Left lung (tissue), 4 donors: ENCODE measurements at regions not wholly inside any gene's neighbourhood (a gene's known extent, or its start where the extent isn't known, plus 50 kb on each side); places are given as distances from the start of the nearest gene placed in this dataset.

Experiments used
- ATAC-seq: fragments of 200-7000 bp; cut with Tn5 transposase; one replicate; pipeline ENCODE4 v1.9.1; 2020; ENCODE audit warnings: moderate library complexity
- DNase-seq, 4 donors: peaks; one replicate each; pipeline ENCODE4 v3.0.0-alpha.2; 2013 to 2020
- H3K27ac ChIP-seq, 2 donors: fragments of 200-600 bp; sonication (generic) in 1 of 2; one replicate each; pipeline versions ENCODE4 v1.5.0 to v1.8.0; 2020 to 2021
- H3K27me3 ChIP-seq, 2 donors: fragments of 200-600 bp; sonication (generic) in 1 of 2; one replicate each; pipeline versions ENCODE4 v1.5.0 to v1.8.0; 2020 to 2021
- H3K36me3 ChIP-seq, 2 donors: fragments of 200-600 bp; sonication (generic) in 1 of 2; one replicate each; pipeline versions ENCODE4 v1.5.0 to v1.8.0; 2020 to 2021
- H3K4me1 ChIP-seq, 2 donors: fragments of 200-600 bp; one replicate each; pipeline ENCODE4 v1.8.0; 2021
- H3K4me3 ChIP-seq, 2 donors: fragments of 200-600 bp; sonication (generic) in 1 of 2; one replicate each; pipeline versions ENCODE4 v1.5.0 to v1.8.0; 2020 to 2021; ENCODE audit warnings: mild to moderate bottlenecking in 1 of 2
- H3K9me3 ChIP-seq, 2 donors: fragments of 200-600 bp; sonication (generic) in 1 of 2; one replicate each; pipeline versions ENCODE4 v1.5.0 to v1.8.0; 2020 to 2021
- intact Hi-C, 2 donors: fragments of 100-400 bp; cut with DNase I; formaldehyde crosslinking; loops; one replicate each; pipeline versions ENCODE4 v1.11.2 to v1.14.2; 2022
- TF ChIP-seq, protein P1 (sequence below), 2 donors: fragments of 200-600 bp; sonication (generic) in 1 of 2; IDR thresholded peaks; one replicate each; pipeline versions ENCODE4 v1.5.0 to v1.8.0; 2021; ENCODE audit warnings: antibody characterized with exemption in 2 of 2
- donor health status: DM: no; HTN: yes; CAD: no.
- donor health status: DM: no; HTN: no; CAD: no.

DNA sequence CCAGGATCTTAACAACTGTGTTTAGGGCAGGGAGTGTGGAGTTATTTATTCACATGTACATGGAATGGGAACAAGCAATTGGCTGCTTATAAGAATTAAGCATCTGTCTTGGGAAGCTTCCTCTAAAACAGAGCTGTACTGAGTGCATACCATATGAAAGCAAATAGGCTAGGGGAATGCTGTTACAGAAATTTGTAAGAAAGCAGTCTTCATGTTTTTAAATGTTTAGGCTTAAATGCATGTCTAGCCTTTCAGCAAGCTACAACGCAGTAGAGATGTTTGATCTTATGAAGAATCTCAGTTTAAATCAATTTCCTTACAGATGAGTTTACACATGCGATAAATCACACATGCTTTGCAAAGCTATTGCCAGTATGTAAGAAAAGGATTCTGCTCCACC lies 123.1 kb upstream of the MID1 start:
- ATAC-seq: no peak
- intact Hi-C loops: no loop called here

DNA sequence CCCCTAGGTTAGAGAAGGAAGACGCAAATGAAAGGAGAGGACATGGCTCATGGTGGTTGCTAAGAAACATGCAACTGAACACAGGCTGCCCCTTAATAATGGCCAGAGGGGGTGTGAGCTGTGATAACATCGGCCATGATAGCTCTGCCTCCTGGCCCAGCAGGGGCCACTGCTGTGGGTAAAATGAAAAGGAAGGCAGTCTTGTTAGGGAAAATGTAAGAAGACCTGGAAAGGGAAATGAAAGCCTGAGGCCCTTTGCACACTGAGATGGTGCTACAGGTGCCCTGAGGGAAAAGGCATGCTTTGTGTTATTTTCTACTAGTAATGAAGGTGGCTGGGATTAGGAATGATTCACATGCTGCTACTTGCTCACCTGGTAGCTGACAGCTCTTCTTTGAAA lies 123.6 kb upstream of the MID1 start:
- Histone ChIP-seq H3K9me3 (no peaks in the 10 kb centered on the region), H3K36me3 (no peaks in the 10 kb centered on the region), H3K27me3 (no peaks in the 10 kb centered on the region), H3K27ac (no peak overlapping the region), H3K4me1 (no peaks in the 10 kb centered on the region), H3K4me3 (no peak overlapping the region)
- ATAC-seq (no peak), DNase-seq (no peak)
- TF ChIP-seq, protein P1, sequence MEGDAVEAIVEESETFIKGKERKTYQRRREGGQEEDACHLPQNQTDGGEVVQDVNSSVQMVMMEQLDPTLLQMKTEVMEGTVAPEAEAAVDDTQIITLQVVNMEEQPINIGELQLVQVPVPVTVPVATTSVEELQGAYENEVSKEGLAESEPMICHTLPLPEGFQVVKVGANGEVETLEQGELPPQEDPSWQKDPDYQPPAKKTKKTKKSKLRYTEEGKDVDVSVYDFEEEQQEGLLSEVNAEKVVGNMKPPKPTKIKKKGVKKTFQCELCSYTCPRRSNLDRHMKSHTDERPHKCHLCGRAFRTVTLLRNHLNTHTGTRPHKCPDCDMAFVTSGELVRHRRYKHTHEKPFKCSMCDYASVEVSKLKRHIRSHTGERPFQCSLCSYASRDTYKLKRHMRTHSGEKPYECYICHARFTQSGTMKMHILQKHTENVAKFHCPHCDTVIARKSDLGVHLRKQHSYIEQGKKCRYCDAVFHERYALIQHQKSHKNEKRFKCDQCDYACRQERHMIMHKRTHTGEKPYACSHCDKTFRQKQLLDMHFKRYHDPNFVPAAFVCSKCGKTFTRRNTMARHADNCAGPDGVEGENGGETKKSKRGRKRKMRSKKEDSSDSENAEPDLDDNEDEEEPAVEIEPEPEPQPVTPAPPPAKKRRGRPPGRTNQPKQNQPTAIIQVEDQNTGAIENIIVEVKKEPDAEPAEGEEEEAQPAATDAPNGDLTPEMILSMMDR (IDR thresholded peaks at IDR 0.05): no peak
- intact Hi-C loops: no loop called here

More for the DNA sequence above, 123.1 kb upstream of the MID1 start:
- Histone ChIP-seq H3K4me1 (no peaks in the 10 kb centered on the region), H3K27ac (no peak overlapping the region), H3K4me3 (no peak overlapping the region), H3K27me3 (no peaks in the 10 kb centered on the region), H3K9me3 (no peaks in the 10 kb centered on the region), H3K36me3 (no peaks in the 10 kb centered on the region)
- no peak for DNase-seq
- TF ChIP-seq, protein P1 (IDR thresholded peaks at IDR 0.05): no peak

DNA sequence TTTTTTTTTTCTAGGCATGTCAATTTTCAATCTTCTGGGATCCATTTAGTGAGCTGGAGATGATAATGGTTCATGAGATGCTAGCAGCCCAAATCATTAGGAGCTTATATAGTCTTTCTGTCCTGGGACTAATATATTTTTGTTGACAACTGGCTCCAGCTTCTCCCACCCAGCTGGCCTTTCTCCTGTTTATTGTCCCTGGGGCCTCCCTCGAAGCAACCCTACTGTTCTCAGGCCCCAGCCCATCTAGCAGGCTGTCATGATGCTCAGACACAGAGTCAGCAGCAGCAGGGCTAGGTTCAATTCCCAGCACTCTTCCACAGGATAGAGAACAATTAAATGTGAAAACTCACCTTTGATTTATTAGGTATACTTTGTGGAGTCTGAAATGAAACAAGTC lies 127.6 kb upstream of the MID1 start:
- Histone ChIP-seq H3K4me1 (no peaks in the 10 kb centered on the region), H3K36me3 (no peaks in the 10 kb centered on the region), H3K27me3 (no peaks in the 10 kb centered on the region), H3K27ac (no peak overlapping the region), H3K4me3 (no peak overlapping the region), H3K9me3 (no peaks in the 10 kb centered on the region)
- intact Hi-C loops: no loop called here
- no peak for DNase-seq
- ATAC-seq: no peak
- TF ChIP-seq, protein P1 (IDR thresholded peaks at IDR 0.05): no peak

DNA sequence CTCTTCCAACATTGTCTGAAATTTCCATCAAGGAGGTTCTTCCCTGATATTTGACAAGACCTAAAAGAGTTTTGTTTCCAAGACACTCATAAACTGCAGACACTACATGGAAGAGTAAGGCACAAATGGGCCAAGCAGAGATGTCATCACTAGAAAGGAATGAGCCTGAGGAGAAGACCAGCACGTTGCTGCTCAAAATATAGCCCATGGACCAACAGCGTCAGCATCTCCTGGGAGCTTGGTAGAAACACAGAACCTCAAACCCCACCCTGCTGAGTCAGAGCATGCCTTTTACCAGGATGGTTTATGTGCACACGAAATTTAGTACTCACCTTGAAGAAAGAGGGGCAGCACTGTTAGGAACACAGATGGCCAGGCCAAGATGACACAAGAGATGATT lies 128.7 kb upstream of the MID1 start:
- Histone ChIP-seq H3K4me3 (no peak overlapping the region), H3K4me1 (no peaks in the 10 kb centered on the region), H3K27me3 (no peaks in the 10 kb centered on the region), H3K9me3 (no peaks in the 10 kb centered on the region), H3K27ac (no peak overlapping the region), H3K36me3 (no peaks in the 10 kb centered on the region)
- intact Hi-C loops: no loop called here
- ATAC-seq (no peak), DNase-seq (no peak)
- TF ChIP-seq, protein P1 (IDR thresholded peaks at IDR 0.05): no peak

DNA sequence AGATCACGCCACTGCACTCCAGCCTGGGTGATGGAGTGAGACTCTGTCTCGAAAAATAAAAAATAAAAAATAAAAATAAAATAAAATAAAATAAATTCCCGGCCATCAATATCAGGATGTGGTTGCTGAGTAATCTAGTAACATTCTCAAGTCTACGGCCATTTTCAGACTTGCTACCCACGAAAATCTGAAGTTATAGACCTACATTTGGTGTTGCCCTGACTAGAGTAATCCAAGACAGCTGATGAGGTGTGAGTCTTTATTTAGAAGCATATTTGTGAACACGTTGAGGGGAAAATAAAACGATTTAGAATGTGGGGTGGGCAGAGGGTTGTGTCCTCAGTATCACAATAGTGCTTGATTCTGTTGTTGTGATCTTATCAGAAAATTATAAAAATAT lies 130.2 kb upstream of the MID1 start:
- H3K27ac ChIP-seq: no peak overlapping the region
- H3K9me3 ChIP-seq: no peaks in the 10 kb centered on the region
- TF ChIP-seq, protein P1 (IDR thresholded peaks at IDR 0.05): no peak
- ATAC-seq: no peak
- H3K4me1 ChIP-seq: no peaks in the 10 kb centered on the region
- DNase-seq: no peak
- peaks cover 0 to 4% of the 10 kb centered on the region in 2 donors for H3K27me3 ChIP-seq
- intact Hi-C loops: no loop called here
- no peaks in the 10 kb centered on the region for H3K36me3 ChIP-seq
- H3K4me3 ChIP-seq: no peak overlapping the region
